Activated CD8-positive, alpha-beta T cell treated with anti-CD3 and anti-CD28 coated beads for 36 hours (primary cell): ENCODE measurements at regions not wholly inside any gene's neighbourhood (a gene's known extent, or its start where the extent isn't known, plus 50 kb on each side); places are given as distances from the start of the nearest gene placed in this dataset.

Experiments used
- ATAC-seq: fragments of 200-7000 bp; cut with Tn5 transposase; one replicate; pipeline ENCODE4 v1.10.0; 2021; ENCODE audit warnings: mild to moderate bottlenecking, moderate library complexity
- CTCF ChIA-PET: fragments of 350-600 bp; sonication (Branson Sonifier 250); formaldehyde crosslinking; loops from one replicate; lab custom pipeline; 2021; ENCODE audit warnings: antibody characterized with exemption; lab: Charles Lee
- POLR2A ChIA-PET: fragments of 350-600 bp; sonication (Branson Sonifier 250); formaldehyde crosslinking; loops from one replicate; lab custom pipeline; 2021; ENCODE audit warnings: antibody characterized with exemption; lab: Charles Lee
- DNase-seq: peaks from one replicate; pipeline ENCODE4 v3.0.0-alpha.2; 2020
- H3K27ac Mint-ChIP-seq: one replicate; pipeline ENCODE4 v1.8.0; 2021; ENCODE audit warnings: mild to moderate bottlenecking, mixed read lengths
- H3K27me3 Mint-ChIP-seq: one replicate; pipeline ENCODE4 v1.8.0; 2021; ENCODE audit warnings: mixed read lengths
- H3K36me3 Mint-ChIP-seq: one replicate; pipeline ENCODE4 v1.8.0; 2021; ENCODE audit warnings: low read depth, mixed read lengths
- H3K4me1 Mint-ChIP-seq: one replicate; pipeline ENCODE4 v1.8.0; 2021; ENCODE audit warnings: low read depth, mixed read lengths
- H3K4me3 Mint-ChIP-seq: one replicate; pipeline ENCODE4 v1.8.0; 2021; ENCODE audit warnings: mild to moderate bottlenecking, moderate library complexity, mixed read lengths
- H3K9me3 Mint-ChIP-seq: one replicate; pipeline ENCODE4 v1.8.0; 2021; ENCODE audit warnings: mixed read lengths
- CTCF ChIP-seq: fragments of 200-600 bp; IDR thresholded peaks from one replicate; pipeline ENCODE4 v1.8.0; 2022; ENCODE audit warnings: antibody characterized with exemption, mild to moderate bottlenecking
- intact Hi-C: fragments of 100-400 bp; cut with micrococcal nuclease; formaldehyde crosslinking; loops from one replicate; pipeline ENCODE4 v1.10.0; 2022

- H3K9me3 Mint-ChIP-seq, result peaks cover 2% of the 10 kb centered on the region
- ATAC-seq (no peak), DNase-seq (no peak)
- ChIA-PET CTCF (interaction anchor here (1.0 to 1.6 kb wide), 2 partner anchors 9 to 23 kb away, joined by 3 to 4 read pairs; no protein-coding TSS in a partner anchor), POLR2A (interaction anchor here (0.7 kb wide), 1 partner anchor 743 kb away, joined by 3 read pairs; no protein-coding TSS in a partner anchor)
- no peaks in the 10 kb centered on the region for H3K27me3 Mint-ChIP-seq
- no peak for TF ChIP-seq CTCF
- H3K36me3 Mint-ChIP-seq, result no peaks in the 10 kb centered on the region
- H3K27ac Mint-ChIP-seq, result no peak overlapping the region
- no peak overlapping the region for H3K4me3 Mint-ChIP-seq
- intact Hi-C loops, result no loop called here
- peaks cover 60% of the 10 kb centered on the region for H3K4me1 Mint-ChIP-seq
Measured at GRCh38 chr3:68059628-68060152, 405.3 kb upstream of the SUCLG2 start.

GRCh38 chr3:68057637-68058320, 403.4 kb upstream of the SUCLG2 start:
- POLR2A ChIA-PET, result no interaction called here
- Mint-ChIP-seq H3K4me3 (peak overlapping the region; percentile 3), H3K27ac (peak overlapping the region; percentile 56), H3K9me3 (peaks cover 2% of the 10 kb centered on the region), H3K4me1 (peaks cover 60% of the 10 kb centered on the region), H3K36me3 (no peaks in the 10 kb centered on the region), H3K27me3 (no peaks in the 10 kb centered on the region)
- intact Hi-C loops, result no loop called here
- no peak for TF ChIP-seq CTCF
- ATAC-seq (peak; percentile 97), DNase-seq (peak; percentile 83)
- CTCF ChIA-PET, result interaction anchor here (1.6 kb wide), 1 partner anchor 31 kb away, joined by 6 read pairs; no protein-coding TSS in a partner anchor

- intact Hi-C loops, result no loop called here
Measured at GRCh38 chr3:68056556-68056955, 402.1 kb upstream of the SUCLG2 start.

GRCh38 chr3:68055215-68055614, 400.8 kb upstream of the SUCLG2 start:
- no peak for DNase-seq
- intact Hi-C loops, result no loop called here
- no peaks in the 10 kb centered on the region for H3K36me3 Mint-ChIP-seq
- H3K4me1 Mint-ChIP-seq, result peaks cover 41% of the 10 kb centered on the region
- ChIA-PET CTCF (interaction anchor here (0.9 kb wide), 1 partner anchor 9 kb away, joined by 3 read pairs; no protein-coding TSS in a partner anchor), POLR2A (interaction anchor here (0.7 kb wide), 1 partner anchor 85 kb away, joined by 3 read pairs; no protein-coding TSS in a partner anchor)
- no peak overlapping the region for H3K27ac Mint-ChIP-seq
- H3K4me3 Mint-ChIP-seq, result no peak overlapping the region
- TF ChIP-seq CTCF, result no peak
- peaks cover 2% of the 10 kb centered on the region for H3K9me3 Mint-ChIP-seq
- H3K27me3 Mint-ChIP-seq, result no peaks in the 10 kb centered on the region
- no peak for ATAC-seq

More at GRCh38 chr3:68056556-68056955, 402.1 kb upstream of the SUCLG2 start:
- ChIA-PET POLR2A (no interaction called here), CTCF (no interaction called here)
- TF ChIP-seq CTCF, result no peak
- ATAC-seq, result no peak
- Mint-ChIP-seq H3K4me3 (no peak overlapping the region), H3K27ac (no peak overlapping the region), H3K4me1 (peaks cover 50% of the 10 kb centered on the region), H3K27me3 (no peaks in the 10 kb centered on the region), H3K9me3 (peaks cover 2% of the 10 kb centered on the region), H3K36me3 (no peaks in the 10 kb centered on the region)
- DNase-seq, result no peak

- intact Hi-C loops, result no loop called here
- H3K27ac Mint-ChIP-seq, result no peak overlapping the region
- POLR2A ChIA-PET, result no interaction called here
- CTCF ChIA-PET, result no interaction called here
- DNase-seq, result no peak
- H3K36me3 Mint-ChIP-seq, result no peaks in the 10 kb centered on the region
- H3K4me3 Mint-ChIP-seq, result no peak overlapping the region
- ATAC-seq, result no peak
- H3K9me3 Mint-ChIP-seq, result no peaks in the 10 kb centered on the region
- no peak for TF ChIP-seq CTCF
- H3K4me1 Mint-ChIP-seq, result no peaks in the 10 kb centered on the region
- no peaks in the 10 kb centered on the region for H3K27me3 Mint-ChIP-seq
Measured at GRCh38 chr3:68049776-68050175, 395.4 kb upstream of the SUCLG2 start.
